ENCODE measurements at regions not wholly inside any gene's neighbourhood (a gene's known extent, or its start where the extent isn't known, plus 50 kb on each side); places are given as distances from the start of the nearest gene placed in this dataset.
"Not testable (repeated sequence)": the region's sequence is repeated elsewhere in the genome, so short reads cannot be mapped to it uniquely, and the experiment has no call there.

- DNase-seq: peak in 1 of 2 donors; percentile 50
Observed at GRCh38 chr3:153624310-153625030, 462.4 kb downstream of the RAP2B start.

GRCh38 chr3:153625506-153625905 is 463.5 kb downstream of the RAP2B start:
- no peak for DNase-seq

DNA sequence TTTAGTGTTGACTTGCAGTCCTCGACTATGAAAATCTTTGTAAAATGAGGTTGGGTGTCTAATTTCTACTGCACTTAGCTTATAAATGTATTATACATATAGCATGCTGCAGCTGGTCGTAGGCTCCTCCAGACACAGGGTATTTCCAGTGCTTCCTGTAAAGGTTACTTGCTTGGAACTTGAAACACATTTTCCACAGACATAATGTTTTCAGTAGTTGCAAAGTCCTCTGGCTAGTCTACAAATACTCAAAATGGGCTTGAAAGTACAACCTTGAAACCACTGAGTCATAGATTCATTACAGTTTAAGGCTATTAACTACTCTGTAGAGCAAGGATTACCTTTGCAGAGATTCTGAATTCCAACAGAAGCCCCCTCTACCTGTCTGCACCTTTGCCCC is 464.1 kb downstream of the RAP2B start:
- no peak for DNase-seq

GRCh38 chr3:153628591-153628990 is 466.6 kb downstream of the RAP2B start:
- peak in 1 of 2 donors; percentile 25 for DNase-seq

GRCh38 chr3:153629148-153629547 is 467.1 kb downstream of the RAP2B start:
- no peak for DNase-seq

GRCh38 chr3:153631102-153631501 is 469.1 kb downstream of the RAP2B start:
- no peak for DNase-seq

DNA sequence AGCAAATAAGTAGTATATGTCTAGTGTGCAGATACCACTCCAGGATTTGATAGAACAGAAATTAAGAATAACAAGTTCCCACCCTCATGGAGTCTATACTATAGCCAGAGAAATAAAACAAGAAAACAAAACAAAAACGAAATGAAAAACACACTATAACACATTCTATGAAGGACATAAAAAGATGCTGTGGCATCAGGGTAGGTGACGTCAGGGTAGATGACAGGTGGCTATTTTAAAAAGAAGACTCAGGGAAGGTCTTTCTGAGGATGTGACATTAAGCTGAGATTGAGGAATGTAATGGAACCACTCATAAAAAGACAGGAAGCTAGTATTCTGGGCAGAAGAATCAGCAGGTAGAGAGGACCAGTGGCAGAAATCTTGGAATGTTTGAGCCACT is 469.6 kb downstream of the RAP2B start:
- DNase-seq: no peak

GRCh38 chr3:153633407-153633806 is 471.4 kb downstream of the RAP2B start:
- no peak for DNase-seq

DNA sequence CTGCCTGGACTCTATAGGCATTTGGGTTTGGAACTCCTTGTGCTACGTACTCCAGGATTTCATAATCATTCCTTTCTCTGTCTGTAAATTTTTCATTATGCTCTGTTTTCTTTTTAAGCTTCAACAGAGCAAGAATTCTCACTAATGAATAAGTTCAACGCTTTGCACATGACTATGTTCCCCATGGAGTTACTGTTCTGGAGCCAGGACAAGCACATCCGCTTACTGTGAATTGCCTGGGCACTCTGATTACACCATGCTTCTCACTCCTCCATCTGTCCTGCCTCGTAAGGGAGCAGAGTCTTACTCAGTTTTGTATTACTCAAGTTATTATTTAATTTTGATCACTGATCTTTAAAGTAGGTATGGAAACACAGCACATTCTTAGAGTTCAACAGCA is 472.7 kb downstream of the RAP2B start:
- DNase-seq: no peak

DNA sequence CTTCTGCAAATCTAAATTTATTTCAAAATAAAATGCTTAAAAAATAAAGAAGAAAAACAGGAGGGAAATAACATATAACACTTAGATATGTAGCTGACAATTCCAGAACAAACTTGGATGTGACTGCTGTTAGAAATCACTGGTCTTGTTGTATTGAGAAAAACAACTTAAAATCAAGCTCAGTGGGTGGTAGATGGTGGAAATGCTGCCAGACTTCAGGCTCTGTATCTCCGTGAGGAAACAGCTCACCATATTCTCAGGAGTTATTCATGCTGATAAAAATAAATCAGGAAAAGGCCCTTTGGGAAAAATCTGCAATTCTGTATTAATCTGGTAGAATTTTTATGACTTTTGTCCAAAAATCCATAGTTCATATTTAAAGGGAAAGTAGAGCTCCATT is 477.6 kb downstream of the RAP2B start:
- DNase-seq: no peak

DNA sequence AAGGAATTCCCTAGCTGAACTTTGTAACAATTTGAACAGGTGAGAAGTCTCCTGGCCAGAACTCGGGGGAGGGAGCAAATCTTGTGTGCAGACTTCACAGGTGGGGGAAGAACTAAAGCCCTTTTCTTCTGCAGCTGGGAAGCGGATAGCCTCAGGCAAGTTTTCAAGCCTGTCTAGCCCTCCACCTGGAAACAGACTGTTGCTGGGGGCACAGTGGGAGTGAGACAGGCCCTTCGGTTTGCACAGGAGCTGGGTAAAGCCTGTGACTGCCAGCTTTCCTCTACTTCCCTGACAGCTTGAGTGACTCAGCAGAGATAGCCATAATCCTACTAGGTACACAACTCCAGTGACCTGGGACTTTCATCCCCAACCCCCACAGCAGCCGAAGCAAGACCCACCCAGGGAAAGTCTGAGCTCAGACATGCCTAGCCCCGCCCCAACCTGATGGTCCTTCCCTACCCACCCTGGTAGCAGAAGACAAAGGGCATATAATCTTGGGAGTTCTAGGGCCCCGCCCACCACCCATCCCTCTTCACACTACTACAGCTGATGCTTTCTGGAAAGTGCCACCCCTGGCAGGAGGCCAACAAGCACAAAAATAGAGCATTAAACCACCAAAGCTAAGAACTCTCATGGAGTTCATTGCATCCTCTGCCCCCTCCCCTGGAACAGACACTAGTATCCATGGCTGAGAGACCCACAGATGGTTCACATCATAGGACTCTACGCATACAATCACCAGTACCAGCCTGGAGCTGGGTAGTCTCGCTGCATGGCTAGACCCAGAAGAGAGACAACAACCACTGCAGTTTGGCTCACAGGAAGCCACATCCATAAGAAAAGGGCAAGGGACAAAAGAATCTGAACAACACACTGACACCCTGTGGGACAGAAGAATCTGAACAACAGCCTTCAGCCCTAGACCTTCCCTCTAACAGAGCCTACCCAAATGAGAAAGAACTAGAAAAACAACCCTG is 479.0 kb downstream of the RAP2B start:
- DNase-seq: no peak

- not testable (repeated sequence) for DNase-seq
Observed at GRCh38 chr3:153642576-153642975, 478.6 kb upstream of the ARHGEF26 start.

DNA sequence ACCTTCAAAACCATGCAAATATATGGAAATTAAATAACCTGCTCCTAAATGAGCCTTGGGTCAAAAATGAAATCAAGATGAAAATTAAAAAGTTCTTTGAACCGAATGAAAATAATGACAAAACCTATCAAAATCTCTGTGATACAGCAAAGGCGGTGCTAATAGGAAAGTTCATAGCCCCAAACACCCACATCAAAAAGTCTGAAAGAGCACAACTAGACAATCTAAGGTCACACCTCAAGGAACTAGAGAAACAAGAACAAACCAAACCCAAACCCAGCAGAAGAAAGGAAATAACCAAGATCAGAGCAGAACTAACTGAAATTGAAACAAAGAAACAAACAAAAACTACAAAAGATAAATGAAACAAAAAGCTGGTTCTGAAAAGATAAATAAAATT is 477.7 kb upstream of the ARHGEF26 start:
- DNase-seq: peak in 1 of 2 donors; percentile 45

DNA sequence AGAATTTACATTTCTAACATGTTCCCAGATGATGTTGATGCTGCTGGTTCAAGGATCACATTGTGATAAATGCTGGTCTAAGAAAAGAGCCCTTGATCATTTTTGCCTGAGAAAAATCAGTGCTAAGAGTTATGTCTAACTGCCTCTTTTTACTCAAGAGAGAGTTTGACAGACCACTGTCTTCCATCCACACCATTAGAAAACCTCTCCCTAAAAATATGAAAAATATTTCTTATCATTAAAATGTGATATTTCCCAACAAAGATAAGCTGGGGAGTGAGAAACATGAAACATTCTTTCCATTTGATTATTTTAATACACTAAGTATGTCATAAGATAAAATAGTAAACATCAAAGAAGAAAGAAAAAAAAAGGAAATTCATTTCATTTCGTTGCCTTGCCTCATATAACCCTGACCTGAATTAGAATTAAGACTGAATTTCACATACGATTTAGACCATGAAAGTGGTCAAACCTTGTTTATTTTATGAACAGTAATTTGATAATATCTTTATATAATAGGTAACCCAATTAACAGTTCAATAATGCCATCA is 471.8 kb upstream of the ARHGEF26 start:
- DNase-seq: no peak

DNA sequence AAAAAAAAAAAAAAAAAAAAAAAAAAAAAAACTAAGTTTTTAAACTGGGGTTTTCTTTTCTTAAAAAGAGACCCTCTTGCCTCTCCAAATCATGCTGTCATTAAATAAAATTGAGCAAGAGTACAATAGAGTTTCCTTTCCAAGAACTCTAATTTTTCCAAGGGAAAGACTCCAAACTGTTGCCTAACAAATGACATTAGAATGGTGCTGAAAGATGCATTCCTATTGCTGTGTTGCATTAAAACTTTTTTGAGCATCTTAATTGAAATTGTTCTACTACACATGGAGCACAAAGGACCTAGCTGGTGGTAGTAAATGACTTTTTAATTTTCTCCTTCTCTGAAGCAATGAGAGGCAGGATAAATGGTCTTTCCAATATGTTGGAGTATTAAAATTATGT is 469.1 kb upstream of the ARHGEF26 start:
- no peak for DNase-seq

GRCh38 chr3:153657046-153657445 is 464.1 kb upstream of the ARHGEF26 start:
- DNase-seq: no peak

- no peak for DNase-seq
Observed at GRCh38 chr3:153657461-153657860, 463.7 kb upstream of the ARHGEF26 start.

DNA sequence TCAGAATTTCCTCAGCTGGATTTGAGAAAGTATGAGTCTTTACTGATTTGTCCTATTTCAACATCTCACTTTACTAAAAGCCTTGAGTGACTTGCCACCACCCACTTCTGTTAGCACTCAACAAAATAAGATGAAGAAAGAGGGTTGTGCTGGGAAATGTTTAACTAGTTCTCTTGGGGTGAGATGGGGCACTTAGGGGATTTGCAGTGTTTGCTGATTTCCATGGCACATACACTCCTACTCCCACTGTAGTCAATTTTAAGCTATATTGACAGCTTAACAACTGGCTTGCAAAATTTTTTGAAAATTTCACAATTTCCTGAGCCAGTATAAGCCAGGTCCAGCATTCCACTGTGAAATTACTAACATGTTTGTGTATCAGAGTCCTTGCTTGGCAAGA is 463.1 kb upstream of the ARHGEF26 start:
- no peak for DNase-seq

DNA sequence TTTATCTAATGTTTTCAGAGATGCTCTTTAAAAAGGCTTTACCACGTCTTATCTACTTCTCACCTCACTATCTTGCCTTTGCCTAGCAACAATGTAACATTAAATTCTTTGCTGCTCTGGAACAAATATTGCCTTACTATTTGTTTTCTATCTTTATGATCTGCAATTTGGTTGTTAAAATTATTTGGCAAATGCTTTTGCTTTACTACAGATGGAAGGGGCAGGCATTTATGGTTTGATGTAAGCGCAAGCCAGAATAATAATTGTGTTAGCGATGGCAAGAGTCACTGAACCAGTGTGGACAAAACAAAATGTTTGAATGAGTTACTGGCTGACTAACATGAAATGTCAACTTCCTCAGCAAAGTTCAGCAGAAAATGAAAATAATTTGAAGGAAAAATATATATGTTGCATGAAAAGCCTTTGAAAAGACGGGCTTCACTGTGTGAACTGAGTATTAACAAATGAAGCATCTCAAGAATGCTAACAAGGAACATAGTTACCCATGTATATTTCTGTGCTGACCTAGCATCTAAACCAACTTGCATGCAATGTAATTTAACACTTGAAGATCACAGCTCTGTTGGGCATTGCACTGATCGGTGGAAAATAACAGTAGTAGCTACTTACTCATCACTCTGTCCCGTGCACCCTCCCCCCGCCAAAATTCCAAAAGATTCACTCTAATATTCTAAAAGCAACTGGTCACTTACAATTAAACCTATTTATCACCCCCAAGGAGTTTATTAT is 454.0 kb upstream of the ARHGEF26 start:
- DNase-seq: no peak

- DNase-seq: no peak
Observed at GRCh38 chr3:153669527-153669926, 451.7 kb upstream of the ARHGEF26 start.

- no peak for DNase-seq
Observed at GRCh38 chr3:153670577-153670976, 450.6 kb upstream of the ARHGEF26 start.

- no peak for DNase-seq
Observed at GRCh38 chr3:153673853-153674252, 447.3 kb upstream of the ARHGEF26 start.

DNA sequence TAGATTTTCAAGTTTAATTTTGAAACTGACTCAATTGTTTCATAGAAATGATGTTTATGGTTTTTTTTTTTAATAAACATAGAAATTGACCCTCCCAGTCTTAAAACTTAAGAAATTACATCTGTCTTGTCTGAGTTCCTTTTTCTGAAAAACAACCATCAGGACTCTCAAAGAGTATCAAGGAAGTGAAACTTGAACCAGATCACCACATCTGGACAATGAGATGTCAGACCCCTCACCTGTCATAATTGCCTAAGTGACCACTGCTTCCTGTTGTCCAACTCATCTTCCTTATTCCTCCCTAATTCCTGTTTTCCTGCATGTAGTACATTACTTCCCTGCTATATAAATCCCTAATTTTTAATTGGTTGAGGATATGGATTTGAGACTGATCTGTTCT is 441.5 kb upstream of the ARHGEF26 start:
- DNase-seq: peak in 1 of 2 donors; percentile 12

Measured in CD4-positive, alpha-beta T cell treated with Interleukin-4 for 1 hour (primary cell).